Skin of body (tissue), 2 donors: ENCODE measurements at regions not wholly inside any gene's neighbourhood (a gene's known extent, or its start where the extent isn't known, plus 50 kb on each side); places are given as distances from the start of the nearest gene placed in this dataset. TPM values are rescaled to one million over a fixed set of nuclear protein-coding genes. Genes with fewer than 3 reads are reported as not detected.

Source experiments
- DNase-seq: peaks from one replicate; lab custom pipeline; 2025; lab: John Stamatoyannopoulos, UW
- small RNA-seq: library from RNA; depleted of rRNA; stranded (forward); fragments of <200 nt; gene quantifications from one replicate; pipeline ENCODE3, GENCODE V24; 2014; ENCODE audit warnings: low replicate concordance

DNA sequence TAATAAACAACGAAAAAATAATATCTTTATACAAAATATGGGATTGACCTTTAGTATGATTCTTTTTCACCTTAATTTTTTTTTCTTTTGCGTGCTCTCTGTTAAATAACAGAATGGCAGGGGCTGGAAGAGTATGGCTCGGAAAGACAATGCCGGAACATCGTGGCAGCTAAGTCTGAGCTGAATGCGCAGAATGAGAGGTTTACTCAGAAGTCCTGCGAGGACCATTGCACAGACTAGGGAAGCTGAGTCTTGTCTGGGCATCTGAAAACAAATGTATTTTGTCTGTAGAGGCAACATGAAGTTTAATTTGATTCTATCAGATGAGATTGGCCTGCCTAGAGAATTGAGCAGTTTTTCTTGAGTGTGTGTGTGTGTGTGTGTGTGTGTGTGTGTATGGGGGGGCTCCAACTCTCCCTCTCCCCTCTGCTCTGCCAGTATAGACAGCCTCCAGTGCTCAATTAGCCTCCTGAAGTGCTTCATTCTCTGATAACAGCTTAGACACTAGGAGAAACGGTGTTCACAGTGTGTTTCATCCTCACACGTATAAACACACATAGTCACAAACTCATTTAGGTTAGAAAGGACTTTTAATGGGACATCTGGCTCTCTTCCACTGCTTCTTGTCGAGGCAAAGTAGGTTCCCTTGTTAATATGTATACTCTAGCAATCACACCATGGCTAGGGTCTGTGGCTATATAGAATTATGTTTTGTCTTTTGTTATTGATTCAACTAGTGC is 244.3 kb upstream of the SORL1-AS1 start:
- no peak for DNase-seq

DNA sequence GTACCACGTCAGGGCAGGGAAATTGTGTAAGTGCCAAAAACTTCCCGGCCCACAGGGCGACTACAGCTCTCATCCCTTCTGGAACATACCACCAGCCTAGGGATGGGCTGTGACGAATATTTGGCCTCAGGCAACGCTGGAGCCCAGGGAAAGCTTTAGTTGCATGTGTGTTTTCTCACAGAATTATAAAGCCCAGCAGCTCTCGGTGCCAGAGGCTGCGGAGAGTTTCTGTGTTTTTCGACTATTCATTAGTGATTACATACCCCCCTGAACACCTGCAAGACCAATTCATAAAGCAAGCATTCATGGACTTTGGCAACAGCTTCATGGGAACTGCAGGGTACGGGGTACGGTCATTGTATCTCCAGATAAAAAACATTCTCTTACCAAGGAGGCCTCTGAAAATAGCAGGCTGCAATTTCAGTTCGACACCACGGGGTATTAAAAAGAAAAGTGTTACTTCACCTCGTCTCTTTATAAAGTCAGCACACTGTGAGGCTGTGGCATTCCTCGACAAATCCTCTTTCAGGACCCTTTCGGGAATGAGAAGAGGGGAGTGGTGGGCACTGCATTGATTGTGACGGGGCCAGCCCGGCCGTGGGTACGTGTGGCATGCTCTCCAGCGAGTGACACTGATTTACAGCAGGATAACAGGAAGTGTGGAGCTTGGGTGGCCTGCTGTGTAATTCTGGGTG is 243.6 kb upstream of the SORL1-AS1 start:
- no peak for DNase-seq

DNA sequence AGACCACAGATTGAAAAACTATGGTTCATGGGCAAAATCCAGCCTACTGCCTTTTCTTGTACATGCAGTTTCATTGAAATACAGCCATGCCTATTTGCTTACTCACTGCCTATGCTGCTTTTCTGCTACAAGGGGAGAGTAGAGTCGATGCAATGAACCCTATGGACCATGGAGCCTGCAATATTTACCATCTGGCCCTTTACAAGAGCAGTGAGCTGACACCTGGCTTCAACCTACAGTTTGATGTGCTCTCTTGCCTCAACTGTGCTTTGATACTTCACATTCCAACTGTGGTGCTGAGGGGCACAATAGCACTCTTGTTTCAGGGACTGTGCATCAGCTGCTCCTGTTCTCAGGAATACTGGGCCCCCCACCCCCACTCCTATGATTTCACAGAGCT is 239.5 kb upstream of the SORL1-AS1 start:
- DNase-seq: no peak

DNA sequence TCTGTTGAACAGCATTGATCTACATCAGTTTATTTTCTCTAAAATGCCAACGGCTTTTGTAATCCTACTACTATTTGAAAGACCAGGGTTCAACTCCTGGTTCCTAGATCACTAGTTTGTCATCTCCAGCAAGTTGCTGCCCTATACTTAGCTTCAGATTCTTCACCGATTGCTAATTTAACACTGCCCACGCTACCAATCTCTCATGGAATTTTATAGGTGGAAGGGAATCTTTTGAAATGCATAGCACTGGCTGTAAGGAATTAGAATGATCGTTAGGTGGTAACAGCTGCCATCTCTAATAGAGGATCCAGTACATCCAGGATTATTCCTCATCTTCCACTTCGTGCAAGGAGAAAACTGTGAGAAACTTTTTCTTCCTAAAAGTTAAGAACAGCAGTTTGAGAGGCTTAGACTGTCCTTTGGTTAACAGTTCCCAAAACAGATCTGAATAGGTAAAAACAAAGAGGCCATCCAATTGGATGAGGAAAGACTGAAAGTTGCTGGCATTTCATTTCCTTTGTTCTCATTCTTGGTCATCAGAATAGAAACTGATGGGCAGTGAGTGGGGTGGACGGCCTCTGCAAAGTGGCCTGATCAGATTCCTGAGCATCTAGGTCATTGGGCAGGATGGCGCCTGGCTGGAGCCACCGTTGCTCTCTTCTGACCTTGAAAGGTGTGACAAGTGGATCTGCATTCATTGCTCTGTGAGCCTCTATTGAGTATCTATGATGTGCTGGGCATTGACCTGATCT is 236.3 kb upstream of the SORL1-AS1 start:
- DNase-seq: no peak

DNA sequence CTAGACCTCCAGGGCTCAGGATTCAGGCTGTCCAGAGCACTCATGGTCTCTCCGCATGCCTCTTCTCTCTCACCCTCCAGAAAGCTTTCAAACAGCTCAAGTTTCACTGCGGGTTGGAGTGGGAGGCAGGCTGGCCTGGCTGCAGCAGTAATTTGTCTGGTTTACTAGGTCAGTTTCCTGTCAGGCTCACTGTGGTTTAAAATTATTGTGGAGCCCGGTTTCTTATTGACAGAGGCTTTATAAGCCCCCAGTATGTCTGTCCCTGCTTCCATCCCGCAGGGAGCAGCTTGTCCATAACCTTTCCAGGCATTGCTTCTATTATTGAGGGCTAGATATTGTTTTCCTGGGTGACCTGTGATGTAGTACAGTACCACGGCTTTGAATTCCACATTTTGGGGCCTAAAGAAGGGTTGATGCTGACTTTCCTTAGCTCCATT is 235.3 kb upstream of the SORL1-AS1 start:
- DNase-seq: no peak

DNA sequence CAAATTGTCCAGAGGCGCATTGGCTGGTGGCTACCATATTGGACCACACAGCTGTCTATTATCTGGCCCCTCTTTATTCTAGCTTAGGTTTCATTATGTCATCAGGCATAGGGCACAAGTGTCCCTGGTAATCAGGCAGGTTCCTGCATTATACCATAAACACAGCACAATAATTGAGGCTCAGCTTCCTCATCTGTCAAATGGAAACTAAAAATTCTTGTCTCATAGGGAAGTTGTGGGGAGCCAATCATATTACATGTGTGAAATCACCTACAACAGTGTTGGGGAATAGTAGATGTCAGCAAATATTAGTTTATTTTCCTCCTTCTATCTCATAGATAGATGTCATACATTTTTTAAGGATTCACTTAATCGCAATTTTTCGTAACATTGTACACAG is 231.0 kb upstream of the SORL1-AS1 start:
- DNase-seq: no peak

Small RNAs in the stretch of these regions (small RNA-seq; reads per million reads assigned to genes)
- gene RNU6-256P: not detected
